Left ventricle myocardium inferior (tissue), 1 donor: ENCODE measurements at regions not wholly inside any gene's neighbourhood (a gene's known extent, or its start where the extent isn't known, plus 50 kb on each side); places are given as distances from the start of the nearest gene placed in this dataset.

Experiments
- DNase-seq: peaks from one replicate; pipeline ENCODE4 v3.0.0-alpha.2; 2020
- H3K27ac ChIP-seq: fragments of 200-600 bp; replicated peaks from 2 replicates; pipeline ENCODE4 v1.8.0; 2021
- H3K27me3 ChIP-seq: fragments of 200-600 bp; 2 replicates; pipeline ENCODE4 v1.8.0; 2021; ENCODE audit warnings: low read depth
- H3K36me3 ChIP-seq: fragments of 200-600 bp; 2 replicates; pipeline ENCODE4 v1.8.0; 2021
- H3K4me1 ChIP-seq: fragments of 200-600 bp; 2 replicates; pipeline ENCODE4 v1.8.0; 2021
- H3K4me3 ChIP-seq: fragments of 200-600 bp; 2 replicates; pipeline ENCODE4 v1.8.0; 2021; ENCODE audit warnings: mild to moderate bottlenecking, moderate library complexity
- H3K9me3 ChIP-seq: fragments of 200-600 bp; replicated peaks from 2 replicates; pipeline ENCODE4 v1.8.0; 2021
- intact Hi-C: fragments of 100-400 bp; cut with micrococcal nuclease; formaldehyde crosslinking; loops from one replicate; pipeline ENCODE4 v1.11.0; 2022
- TF ChIP-seq, protein P1 (sequence below): fragments of 200-600 bp; IDR thresholded peaks from 2 replicates; pipeline ENCODE4 v1.8.0; 2021; ENCODE audit warnings: antibody characterized with exemption, mild to moderate bottlenecking, borderline replicate concordance
- donor health status: DM: no; HTN: yes; CAD: no; lungs with severe emphysema.

DNA sequence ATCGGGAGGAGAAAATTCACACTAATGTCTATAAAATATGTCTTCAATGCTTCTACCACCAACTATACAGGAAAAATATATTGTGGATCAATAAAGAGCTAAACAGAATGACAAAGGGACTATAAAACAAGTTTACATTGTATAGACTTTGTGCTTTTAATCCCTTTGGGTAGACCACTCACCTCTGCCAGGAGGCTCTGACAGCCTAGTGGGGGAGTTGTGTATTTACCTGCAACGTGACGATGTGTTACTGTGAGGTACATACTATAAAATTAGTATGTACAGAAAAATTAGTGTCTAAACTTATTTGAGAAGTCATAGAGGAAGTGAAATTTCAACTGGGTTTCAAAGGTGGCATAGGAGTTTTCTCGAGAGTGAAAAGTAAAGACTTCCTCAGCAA, 243.3 kb upstream of the REG3G start:
- intact Hi-C loops, result no loop called here
- H3K27me3 ChIP-seq, result no peaks in the 10 kb centered on the region
- DNase-seq, result no peak
- no peaks in the 10 kb centered on the region for H3K4me1 ChIP-seq
- H3K36me3 ChIP-seq, result no peaks in the 10 kb centered on the region
- TF ChIP-seq, protein P1, sequence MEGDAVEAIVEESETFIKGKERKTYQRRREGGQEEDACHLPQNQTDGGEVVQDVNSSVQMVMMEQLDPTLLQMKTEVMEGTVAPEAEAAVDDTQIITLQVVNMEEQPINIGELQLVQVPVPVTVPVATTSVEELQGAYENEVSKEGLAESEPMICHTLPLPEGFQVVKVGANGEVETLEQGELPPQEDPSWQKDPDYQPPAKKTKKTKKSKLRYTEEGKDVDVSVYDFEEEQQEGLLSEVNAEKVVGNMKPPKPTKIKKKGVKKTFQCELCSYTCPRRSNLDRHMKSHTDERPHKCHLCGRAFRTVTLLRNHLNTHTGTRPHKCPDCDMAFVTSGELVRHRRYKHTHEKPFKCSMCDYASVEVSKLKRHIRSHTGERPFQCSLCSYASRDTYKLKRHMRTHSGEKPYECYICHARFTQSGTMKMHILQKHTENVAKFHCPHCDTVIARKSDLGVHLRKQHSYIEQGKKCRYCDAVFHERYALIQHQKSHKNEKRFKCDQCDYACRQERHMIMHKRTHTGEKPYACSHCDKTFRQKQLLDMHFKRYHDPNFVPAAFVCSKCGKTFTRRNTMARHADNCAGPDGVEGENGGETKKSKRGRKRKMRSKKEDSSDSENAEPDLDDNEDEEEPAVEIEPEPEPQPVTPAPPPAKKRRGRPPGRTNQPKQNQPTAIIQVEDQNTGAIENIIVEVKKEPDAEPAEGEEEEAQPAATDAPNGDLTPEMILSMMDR, result no peak
- no peak overlapping the region for H3K27ac ChIP-seq
- peaks cover 10% of the 10 kb centered on the region for H3K9me3 ChIP-seq
- H3K4me3 ChIP-seq, result no peak overlapping the region

DNA sequence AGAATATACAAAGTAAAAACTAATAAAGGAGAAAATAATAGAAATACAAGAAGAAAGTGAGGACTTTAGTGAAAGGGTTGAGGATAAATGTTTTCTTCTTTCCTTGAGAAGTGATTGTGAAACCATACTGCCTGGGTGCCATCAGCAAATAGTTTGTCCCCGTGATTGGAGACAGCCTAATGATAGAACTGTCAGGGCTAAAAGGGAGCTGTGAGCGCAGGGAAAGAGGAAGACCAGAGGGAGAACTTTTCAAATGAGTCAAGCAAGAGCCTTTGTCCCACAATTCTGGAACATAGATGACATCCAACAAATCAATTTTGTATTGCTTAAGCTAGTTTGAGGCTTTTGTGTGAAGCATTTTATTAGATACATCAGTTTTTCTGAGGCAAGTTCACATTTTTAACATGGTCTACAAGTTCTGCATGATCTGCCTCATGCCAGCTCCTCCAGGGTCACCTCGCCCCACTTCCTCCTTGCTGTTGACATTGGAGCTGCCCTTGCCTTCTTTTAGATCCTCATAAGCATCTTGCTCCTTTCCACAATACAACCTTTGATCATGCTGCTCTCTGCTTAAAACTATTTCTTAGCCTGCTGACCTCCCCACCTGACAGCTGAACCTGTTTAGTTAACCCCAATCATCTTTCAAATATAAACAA, 213.4 kb upstream of the REG3G start:
- TF ChIP-seq, protein P1, result no peak
- H3K27ac ChIP-seq, result no peak overlapping the region
- intact Hi-C loops, result no loop called here
- DNase-seq, result no peak
- H3K9me3 ChIP-seq, result no peaks in the 10 kb centered on the region
- no peaks in the 10 kb centered on the region for H3K4me1 ChIP-seq
- H3K36me3 ChIP-seq, result no peaks in the 10 kb centered on the region
- no peaks in the 10 kb centered on the region for H3K27me3 ChIP-seq
- H3K4me3 ChIP-seq, result no peak overlapping the region

DNA sequence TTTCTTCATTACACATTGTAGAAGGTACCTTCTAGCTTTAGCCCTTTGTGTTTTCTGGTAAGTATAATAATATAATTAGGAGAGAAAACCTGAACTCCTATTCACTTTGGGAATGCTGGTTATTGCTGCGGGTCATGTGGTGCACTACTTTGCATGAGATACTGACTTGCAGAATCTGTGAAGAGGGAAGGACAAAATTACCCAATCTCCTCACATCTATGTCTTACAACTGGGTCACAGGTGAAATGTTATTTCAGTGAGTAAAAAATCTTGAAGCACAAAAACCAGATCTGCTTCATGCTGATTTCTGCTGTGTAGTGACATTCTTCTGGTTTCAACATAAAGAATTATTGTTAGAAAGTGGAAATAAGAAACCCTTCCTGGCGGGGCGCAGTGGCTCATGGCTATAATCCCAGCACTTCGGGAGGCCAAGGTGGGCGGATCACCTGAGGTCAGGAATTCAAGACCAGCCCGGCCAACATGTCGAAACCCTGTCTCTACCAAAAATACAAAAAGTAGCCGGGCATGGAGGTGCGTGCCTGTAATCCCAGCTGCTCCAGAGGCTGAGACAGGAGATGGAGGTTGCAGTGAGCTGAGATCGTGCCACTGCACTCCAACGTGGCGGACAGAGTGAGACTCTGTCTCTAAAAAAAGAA, 211.0 kb upstream of the REG3G start:
- H3K27ac ChIP-seq, result no peak overlapping the region
- no peak for DNase-seq
- no peak overlapping the region for H3K4me3 ChIP-seq
- intact Hi-C loops, result no loop called here
- no peaks in the 10 kb centered on the region for H3K4me1 ChIP-seq
- TF ChIP-seq, protein P1, result no peak
- no peaks in the 10 kb centered on the region for H3K9me3 ChIP-seq
- H3K36me3 ChIP-seq, result no peaks in the 10 kb centered on the region
- H3K27me3 ChIP-seq, result no peaks in the 10 kb centered on the region

DNA sequence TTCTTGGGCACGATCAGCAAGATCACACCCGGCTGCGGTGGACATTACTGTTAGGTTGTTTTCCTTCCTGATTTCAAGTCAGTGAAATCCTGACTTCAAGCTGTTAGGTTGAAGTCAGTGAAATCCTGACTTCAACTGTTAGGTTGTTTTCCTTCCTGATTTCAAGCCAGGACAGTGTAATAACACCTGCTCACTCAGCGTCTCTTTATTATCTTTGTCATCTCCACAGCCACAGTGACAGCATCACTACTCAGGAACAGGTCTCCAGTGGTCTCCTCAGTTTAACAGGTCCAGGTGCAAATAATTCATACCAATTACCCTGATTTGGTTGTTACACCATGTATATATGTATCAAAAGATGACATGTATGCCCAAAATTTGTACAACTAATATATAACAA, 208.1 kb upstream of the REG3G start:
- H3K4me1 ChIP-seq, result no peaks in the 10 kb centered on the region
- H3K27me3 ChIP-seq, result no peaks in the 10 kb centered on the region
- TF ChIP-seq, protein P1, result no peak
- no peak overlapping the region for H3K27ac ChIP-seq
- H3K4me3 ChIP-seq, result no peak overlapping the region
- intact Hi-C loops, result no loop called here
- H3K9me3 ChIP-seq, result no peaks in the 10 kb centered on the region
- no peaks in the 10 kb centered on the region for H3K36me3 ChIP-seq
- DNase-seq, result no peak

DNA sequence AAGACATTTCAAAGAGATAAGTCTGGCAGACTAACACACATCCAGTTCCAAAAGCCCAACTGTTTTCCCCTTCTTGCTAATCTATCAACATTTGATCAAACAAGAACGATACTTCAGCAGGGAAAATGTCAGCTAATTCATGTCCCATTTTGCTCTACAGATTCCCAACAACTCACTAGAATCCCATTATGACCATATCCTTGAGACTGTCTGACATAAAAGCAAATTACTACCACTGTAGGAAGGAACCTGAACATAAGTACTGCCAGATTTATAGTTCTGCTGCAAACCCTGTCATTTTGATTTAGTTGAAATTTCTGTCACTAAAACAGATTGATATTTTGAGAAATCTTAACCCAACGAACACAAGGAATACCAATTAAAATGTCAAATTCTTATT, 193.0 kb upstream of the REG3G start:
- H3K36me3 ChIP-seq, result no peaks in the 10 kb centered on the region
- no peak overlapping the region for H3K4me3 ChIP-seq
- no peaks in the 10 kb centered on the region for H3K9me3 ChIP-seq
- H3K4me1 ChIP-seq, result no peaks in the 10 kb centered on the region
- H3K27me3 ChIP-seq, result no peaks in the 10 kb centered on the region
- intact Hi-C loops, result no loop called here
- H3K27ac ChIP-seq, result no peak overlapping the region
- DNase-seq, result no peak
- TF ChIP-seq, protein P1, result no peak
